ENCODE measurements at regions not wholly inside any gene's neighbourhood (a gene's known extent, or its start where the extent isn't known, plus 50 kb on each side); places are given as distances from the start of the nearest gene placed in this dataset.

GRCh38 chr10:105700218-105700617 lies 1059.1 kb downstream of the SORCS3 start:
- TF ChIP-seq POLR2AphosphoS5 (IDR thresholded peaks at IDR 0.05) (no peak), CTCF (IDR thresholded peaks at IDR 0.05 in 8 of 11, conservative IDR thresholded peaks at IDR 0.05 in 3 of 11) (no peak)

Data from spleen (tissue), 7 donors.